Fibroblast of gingiva (primary cell): ENCODE measurements at regions not wholly inside any gene's neighbourhood (a gene's known extent, or its start where the extent isn't known, plus 50 kb on each side); places are given as distances from the start of the nearest gene placed in this dataset.
A peak's percentile ranks its signal among the peaks of the same experiment; 100 is the strongest.

Experiments used
- DNase-seq: peaks from one replicate; pipeline ENCODE4 v3.0.0-alpha.2; 2011; ENCODE audit warnings: low read depth

DNA sequence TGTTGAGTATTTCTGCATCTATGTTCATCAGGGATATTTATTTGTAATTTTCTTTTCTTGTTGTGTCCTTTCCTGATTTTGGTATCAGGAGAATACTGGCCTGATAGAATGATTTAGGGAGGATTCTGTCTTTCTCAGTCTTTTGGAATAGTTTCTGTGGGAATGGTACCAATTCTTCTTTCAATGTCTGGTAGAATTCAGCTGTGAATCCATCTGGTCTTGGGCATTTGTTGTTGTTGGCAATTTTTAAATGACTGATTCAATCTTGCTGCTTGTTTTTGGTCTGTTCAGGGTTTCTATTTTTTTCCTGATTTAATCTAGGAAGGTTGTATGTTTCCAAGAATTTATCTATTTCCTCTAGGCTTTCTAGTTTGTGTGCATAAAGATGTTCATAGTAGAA, 170.9 kb upstream of the PDE3A start:
- no peak for DNase-seq

DNA sequence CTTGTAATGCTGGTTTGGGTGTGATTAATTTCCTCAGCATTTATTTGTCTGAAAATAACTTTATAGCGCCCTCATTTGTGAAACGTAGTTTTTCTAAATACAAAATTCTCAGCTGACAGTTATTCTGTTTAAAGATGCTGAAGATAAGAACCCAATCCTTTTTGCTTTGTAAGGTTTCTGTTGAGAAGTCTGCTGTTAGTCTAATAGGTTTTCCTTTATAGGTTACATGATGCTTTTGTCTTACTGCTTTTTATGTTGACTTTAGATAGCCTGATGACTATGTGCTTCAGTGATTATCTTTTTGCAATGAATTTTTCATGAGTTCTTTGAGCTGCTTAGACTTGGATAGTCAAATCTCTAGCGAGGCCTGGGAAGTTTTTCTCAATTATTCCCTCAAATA, 168.6 kb upstream of the PDE3A start:
- DNase-seq: no peak

GRCh38 chr12:20201733-20202132, 166.6 kb upstream of the PDE3A start:
- no peak for DNase-seq

DNA sequence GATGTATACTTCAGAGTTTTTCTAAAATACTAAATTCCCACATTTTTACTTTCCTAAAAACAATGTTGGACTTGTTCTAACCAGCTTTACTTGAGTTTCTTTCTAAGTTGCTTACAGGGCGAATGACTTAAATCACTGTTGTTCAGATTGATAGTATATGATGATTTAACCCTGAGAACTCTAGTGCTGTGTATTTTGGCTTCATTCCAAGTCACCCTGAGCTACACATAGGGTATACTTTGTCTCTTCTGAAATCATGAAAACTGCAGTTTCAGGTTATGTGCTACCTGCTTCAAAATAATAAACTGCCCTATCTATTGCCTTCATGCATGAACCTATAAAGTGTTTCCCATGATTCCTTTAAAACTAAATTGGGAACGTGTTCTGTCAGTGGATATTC, 162.5 kb upstream of the PDE3A start:
- no peak for DNase-seq

DNA sequence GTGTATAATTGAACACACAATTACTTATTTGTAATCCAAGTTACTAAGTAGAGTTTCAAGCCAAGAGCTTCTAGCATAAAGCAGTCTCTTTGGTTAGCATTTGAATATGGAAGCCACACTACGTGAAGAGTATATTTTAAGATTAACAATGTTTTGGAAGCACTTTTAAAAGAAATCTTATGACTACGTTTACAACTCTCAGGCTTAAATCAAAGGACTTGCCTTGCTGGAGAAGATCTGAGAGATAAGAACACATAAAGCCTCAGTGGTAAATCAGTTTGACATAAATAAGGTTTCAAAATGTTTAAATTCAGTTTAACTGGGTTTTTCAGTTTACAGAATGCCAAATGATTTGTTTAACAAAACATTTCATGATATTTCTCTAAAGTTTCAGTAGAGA, 161.9 kb upstream of the PDE3A start:
- DNase-seq: no peak

GRCh38 chr12:20210621-20211215, 157.6 kb upstream of the PDE3A start:
- DNase-seq: no peak

- DNase-seq: no peak
Observed at GRCh38 chr12:20211541-20211940, 156.8 kb upstream of the PDE3A start.

DNA sequence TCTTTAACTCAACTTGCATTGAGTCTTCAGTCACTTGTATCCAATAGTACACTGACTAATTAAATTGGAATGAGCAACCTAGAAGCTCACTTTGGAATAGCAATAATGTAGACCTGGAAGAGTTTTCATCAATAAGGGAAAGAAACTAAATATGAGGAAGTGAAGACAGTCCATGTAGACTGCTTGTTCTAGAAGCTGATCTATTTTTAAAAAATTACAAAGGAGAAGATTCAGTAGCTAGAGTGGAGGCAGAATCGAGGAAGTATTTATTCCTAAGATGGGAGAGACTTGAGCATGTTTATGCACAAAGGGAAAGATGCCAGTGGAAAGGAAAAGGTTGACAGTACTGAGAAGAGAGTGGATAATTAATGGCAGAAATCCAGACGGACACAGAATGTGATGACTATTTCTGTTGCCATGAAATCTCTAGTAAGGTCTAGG, 156.3 kb upstream of the PDE3A start:
- DNase-seq: peak; percentile 7

- peak; percentile 99 for DNase-seq
Observed at GRCh38 chr12:20212658-20213555, 155.4 kb upstream of the PDE3A start.

DNA sequence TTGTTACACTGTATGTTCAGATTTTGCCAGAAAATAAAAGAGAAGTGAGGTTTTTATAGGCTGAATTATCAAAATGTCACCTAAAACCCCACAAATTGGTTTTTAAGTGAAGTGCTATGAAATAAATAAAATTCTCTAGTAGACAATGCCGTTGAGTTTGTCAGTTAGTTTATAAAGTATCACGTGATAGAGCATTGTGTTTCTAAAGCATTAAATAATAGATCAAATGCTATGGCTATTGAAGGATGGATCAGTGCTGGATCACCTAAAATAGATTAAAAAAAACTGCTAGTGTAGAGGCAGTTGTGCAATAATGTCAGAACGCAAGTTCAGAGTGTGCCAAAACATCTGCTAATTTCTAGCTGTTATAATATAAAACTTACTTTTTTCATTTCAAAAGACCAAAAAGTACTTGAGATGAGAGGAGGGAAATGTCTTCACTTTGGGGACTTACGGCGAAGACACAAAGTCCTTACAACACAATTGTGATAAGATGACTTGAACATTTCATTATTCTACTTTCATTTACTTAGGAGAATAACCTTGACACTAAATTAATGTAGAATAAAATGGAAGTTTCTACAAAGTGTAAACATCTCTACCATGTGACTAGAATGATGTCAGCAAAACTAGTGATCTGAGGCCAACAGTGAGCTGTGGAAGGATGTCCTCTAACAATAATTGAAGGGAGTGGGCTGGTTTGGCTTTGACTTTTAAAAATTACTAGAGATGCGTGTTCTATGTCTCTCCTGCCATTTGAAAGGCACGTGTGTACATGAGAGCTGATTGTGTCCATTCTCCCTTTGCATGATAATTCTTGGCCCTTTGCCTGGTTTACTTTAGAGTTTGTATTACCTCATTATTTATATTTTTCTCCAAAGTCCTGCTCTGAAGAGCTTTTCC, 154.4 kb upstream of the PDE3A start:
- DNase-seq: peak; percentile 45

DNA sequence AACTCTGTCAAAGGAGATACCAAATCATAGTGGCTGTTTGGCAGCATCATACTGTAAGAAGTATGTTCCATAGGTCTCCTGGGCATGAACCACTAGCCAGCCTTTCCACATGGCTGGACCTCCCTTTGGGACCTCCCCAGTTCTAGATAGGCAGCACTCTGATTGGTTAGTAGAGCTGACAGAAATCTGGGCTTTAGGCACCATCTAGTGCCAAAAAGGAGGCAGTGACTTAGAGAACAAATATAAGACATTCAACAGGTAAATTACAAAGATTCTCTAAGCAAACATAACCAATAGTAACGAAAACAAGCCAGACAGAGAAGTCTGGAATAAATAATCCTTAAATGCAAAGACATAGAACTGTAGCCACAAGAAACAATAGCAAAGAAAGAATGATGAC, 148.0 kb upstream of the PDE3A start:
- peak; percentile 36 for DNase-seq

GRCh38 chr12:20232931-20233675, 135.2 kb upstream of the PDE3A start:
- DNase-seq: no peak

DNA sequence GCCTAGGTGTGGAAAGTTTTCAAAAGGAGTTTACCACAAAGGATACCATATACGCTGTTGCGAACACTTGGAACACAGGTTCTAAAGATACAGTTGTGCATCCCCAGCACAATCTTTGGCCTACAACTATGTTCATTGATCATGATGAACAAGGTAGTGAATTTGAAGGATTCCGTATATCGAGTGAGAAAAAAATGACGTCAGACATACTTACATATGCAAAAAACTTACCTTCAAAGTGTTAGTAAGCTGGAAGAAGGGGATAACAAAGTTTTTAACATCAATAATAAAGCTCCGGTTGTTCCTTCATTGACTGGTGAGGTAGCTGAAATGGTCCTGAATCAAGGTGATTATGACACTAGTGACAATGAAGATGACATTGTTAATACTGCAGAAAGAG, 133.9 kb upstream of the PDE3A start:
- no peak for DNase-seq

DNA sequence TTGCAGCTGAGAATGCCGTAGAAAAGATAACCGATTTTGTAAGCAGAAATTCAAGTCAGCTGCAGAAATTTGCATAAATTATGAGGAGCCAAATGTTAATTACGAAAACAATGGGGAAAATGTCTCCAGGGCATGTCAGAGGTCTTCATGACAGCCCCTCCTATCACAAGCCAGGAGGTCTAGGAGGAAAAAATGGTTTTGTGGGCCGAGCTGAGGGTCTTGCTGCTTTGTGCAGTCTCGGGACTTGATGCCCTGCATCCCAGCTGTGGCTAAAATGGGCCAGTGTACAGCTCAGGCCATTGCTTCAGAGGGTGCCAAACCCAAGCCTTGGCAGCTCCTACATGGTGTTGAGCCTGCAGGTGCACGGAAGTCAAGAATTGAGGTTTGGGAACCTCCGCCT, 131.2 kb upstream of the PDE3A start:
- no peak for DNase-seq

- DNase-seq: no peak
Observed at GRCh38 chr12:20245491-20245890, 122.8 kb upstream of the PDE3A start.

GRCh38 chr12:20248646-20249045, 119.7 kb upstream of the PDE3A start:
- DNase-seq: no peak

- no peak for DNase-seq
Observed at GRCh38 chr12:20250761-20251160, 117.6 kb upstream of the PDE3A start.

DNA sequence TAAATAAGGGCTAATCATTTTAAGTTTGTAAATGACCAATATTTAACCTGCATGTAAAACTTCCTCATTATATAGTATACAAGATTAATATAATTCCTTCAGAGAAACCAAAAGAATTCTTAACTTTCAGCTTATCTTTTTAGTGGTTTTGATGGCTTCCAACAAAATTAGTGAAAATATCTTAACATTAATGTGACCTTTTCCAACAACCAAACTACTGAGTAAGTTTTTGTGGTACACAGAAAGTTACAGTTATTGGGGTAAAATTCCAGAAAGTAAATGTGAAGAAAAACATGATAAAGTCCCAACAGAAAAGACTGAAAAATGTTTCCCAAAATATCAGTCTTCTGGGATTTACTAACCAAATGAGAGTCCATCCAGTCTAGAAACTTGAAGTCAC, 111.0 kb upstream of the PDE3A start:
- no peak for DNase-seq

GRCh38 chr12:20259786-20260185, 108.6 kb upstream of the PDE3A start:
- no peak for DNase-seq

DNA sequence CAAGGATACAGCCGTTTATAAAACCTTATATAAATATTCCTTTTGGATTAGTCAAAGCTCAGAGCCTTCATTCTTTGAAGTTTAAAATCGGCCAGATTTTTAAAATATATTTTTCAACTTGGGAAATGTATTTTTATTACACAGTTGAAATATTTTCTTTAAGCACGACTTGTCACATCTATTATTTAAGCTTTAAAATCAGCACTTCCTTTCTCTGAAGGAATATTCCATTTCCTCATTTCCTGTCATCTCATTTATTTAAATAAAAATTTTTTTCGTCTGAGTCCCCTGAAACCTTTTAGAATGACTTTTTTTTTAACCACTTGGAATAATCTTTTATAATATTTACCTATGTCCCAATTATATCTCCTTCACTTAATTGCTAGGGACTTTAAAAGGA, 107.5 kb upstream of the PDE3A start:
- no peak for DNase-seq

- DNase-seq: no peak
Observed at GRCh38 chr12:20262119-20262518, 106.2 kb upstream of the PDE3A start.

DNA sequence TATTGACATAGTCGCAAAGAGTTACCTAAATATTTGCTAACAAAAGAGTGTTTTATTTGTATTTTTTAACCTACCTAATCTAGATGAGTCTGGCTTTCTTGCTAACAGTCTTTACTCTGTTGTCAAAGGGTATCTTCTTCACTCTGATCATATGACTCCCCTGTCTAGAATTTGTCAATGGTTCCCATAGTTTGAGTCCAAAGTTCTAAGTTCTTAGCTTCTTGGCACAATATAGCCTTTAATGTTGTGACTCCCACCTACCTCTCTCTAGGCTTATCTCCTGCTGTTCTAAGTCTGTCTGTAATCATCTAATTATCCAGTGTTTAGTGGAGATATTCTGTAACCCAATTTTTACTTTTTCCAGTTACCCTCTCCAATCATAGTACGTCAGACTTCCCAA, 104.3 kb upstream of the PDE3A start:
- no peak for DNase-seq
